Tibial nerve (tissue), 4 donors: ENCODE measurements at regions not wholly inside any gene's neighbourhood (a gene's known extent, or its start where the extent isn't known, plus 50 kb on each side); places are given as distances from the start of the nearest gene placed in this dataset.

Source experiments
- EP300 ChIP-seq, 2 donors: sonication (generic); formaldehyde crosslinking; IDR thresholded peaks; one replicate each; pipeline ENCODE4 v1.6.1; 2017; ENCODE audit warnings: antibody characterized with exemption in 2 of 2, mild to moderate bottlenecking in 1 of 2
- POLR2A ChIP-seq, 2 donors: fragments of 450-650 bp; IDR thresholded peaks; one replicate each; pipeline ENCODE4 v1.6.1; 2017; ENCODE audit warnings: antibody characterized with exemption in 2 of 2, mild to moderate bottlenecking in 2 of 2, moderate library complexity in 2 of 2
- TF ChIP-seq, protein P1 (sequence below), 5 experiments: fragments of 200-600 bp in 3 of 5; fragments of 450-650 bp in 2 of 5; sonication (generic) in 3 of 5; IDR thresholded peaks; one replicate each; pipeline ENCODE4 v1.5.1; 2016 to 2019; ENCODE audit warnings: antibody characterized with exemption in 5 of 5, mild to moderate bottlenecking in 3 of 5, moderate library complexity in 2 of 5

GRCh38 chr12:124472690-124473279 is 94.6 kb downstream of the NCOR2 start:
- TF ChIP-seq, protein P1, sequence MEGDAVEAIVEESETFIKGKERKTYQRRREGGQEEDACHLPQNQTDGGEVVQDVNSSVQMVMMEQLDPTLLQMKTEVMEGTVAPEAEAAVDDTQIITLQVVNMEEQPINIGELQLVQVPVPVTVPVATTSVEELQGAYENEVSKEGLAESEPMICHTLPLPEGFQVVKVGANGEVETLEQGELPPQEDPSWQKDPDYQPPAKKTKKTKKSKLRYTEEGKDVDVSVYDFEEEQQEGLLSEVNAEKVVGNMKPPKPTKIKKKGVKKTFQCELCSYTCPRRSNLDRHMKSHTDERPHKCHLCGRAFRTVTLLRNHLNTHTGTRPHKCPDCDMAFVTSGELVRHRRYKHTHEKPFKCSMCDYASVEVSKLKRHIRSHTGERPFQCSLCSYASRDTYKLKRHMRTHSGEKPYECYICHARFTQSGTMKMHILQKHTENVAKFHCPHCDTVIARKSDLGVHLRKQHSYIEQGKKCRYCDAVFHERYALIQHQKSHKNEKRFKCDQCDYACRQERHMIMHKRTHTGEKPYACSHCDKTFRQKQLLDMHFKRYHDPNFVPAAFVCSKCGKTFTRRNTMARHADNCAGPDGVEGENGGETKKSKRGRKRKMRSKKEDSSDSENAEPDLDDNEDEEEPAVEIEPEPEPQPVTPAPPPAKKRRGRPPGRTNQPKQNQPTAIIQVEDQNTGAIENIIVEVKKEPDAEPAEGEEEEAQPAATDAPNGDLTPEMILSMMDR (IDR thresholded peaks at IDR 0.05) = no peak
- TF ChIP-seq POLR2A (IDR thresholded peaks at IDR 0.05) (no peak), EP300 (IDR thresholded peaks at IDR 0.05) (no peak)
